Dendritic cell treated with granulocyte-macrophage colony-stimulating factor and Interleukin-4, amounts not matched to agents 40 ng/mL and 50 ng/mL, for 4 days (primary cell): ENCODE measurements at regions not wholly inside any gene's neighbourhood (a gene's known extent, or its start where the extent isn't known, plus 50 kb on each side); places are given as distances from the start of the nearest gene placed in this dataset.
A peak's percentile ranks its signal among the peaks of the same experiment; 100 is the strongest.

ENCODE experiments used
- H3K27ac Mint-ChIP-seq: one replicate; pipeline ENCODE4 v1.8.0; 2022; ENCODE audit warnings: mild to moderate bottlenecking, mixed read lengths
- H3K27me3 Mint-ChIP-seq: one replicate; pipeline ENCODE4 v1.8.0; 2022; ENCODE audit warnings: mild to moderate bottlenecking, mixed read lengths
- H3K36me3 Mint-ChIP-seq: one replicate; pipeline ENCODE4 v1.8.0; 2022; ENCODE audit warnings: low read depth, mixed read lengths
- H3K4me1 Mint-ChIP-seq: one replicate; pipeline ENCODE4 v1.8.0; 2022; ENCODE audit warnings: low read depth, mixed read lengths
- H3K4me3 Mint-ChIP-seq: one replicate; pipeline ENCODE4 v1.8.0; 2022; ENCODE audit warnings: mild to moderate bottlenecking, moderate library complexity, mixed read lengths
- H3K9me3 Mint-ChIP-seq: one replicate; pipeline ENCODE4 v1.8.0; 2022; ENCODE audit warnings: mixed read lengths
- intact Hi-C: fragments of 100-400 bp; cut with micrococcal nuclease; formaldehyde crosslinking; loops from one replicate; pipeline ENCODE4 v1.15.0; 2022

GRCh38 chr3:72439321-72440183 lies 408.7 kb downstream of the SHQ1 start:
- H3K36me3 Mint-ChIP-seq, result peaks cover 69% of the 10 kb centered on the region
- H3K27ac Mint-ChIP-seq, result no peak overlapping the region
- H3K27me3 Mint-ChIP-seq, result no peaks in the 10 kb centered on the region
- peaks cover 72% of the 10 kb centered on the region for H3K4me1 Mint-ChIP-seq
- no peak overlapping the region for H3K4me3 Mint-ChIP-seq
- intact Hi-C loops, result no loop called here
- H3K9me3 Mint-ChIP-seq, result no peaks in the 10 kb centered on the region

- peaks cover 65% of the 10 kb centered on the region for H3K4me1 Mint-ChIP-seq
- H3K36me3 Mint-ChIP-seq, result peaks cover 55% of the 10 kb centered on the region
- H3K27ac Mint-ChIP-seq, result peak overlapping the region; percentile 12
- no peaks in the 10 kb centered on the region for H3K9me3 Mint-ChIP-seq
- no peaks in the 10 kb centered on the region for H3K27me3 Mint-ChIP-seq
- H3K4me3 Mint-ChIP-seq, result no peak overlapping the region
- intact Hi-C loops, result no loop called here
Measured at GRCh38 chr3:72437661-72438406, 410.4 kb downstream of the SHQ1 start.

- peaks cover 48% of the 10 kb centered on the region for H3K36me3 Mint-ChIP-seq
- H3K4me1 Mint-ChIP-seq, result peaks cover 64% of the 10 kb centered on the region
Measured at GRCh38 chr3:72436863-72437592, 411.2 kb downstream of the SHQ1 start.

GRCh38 chr3:72434296-72434695 lies 413.9 kb downstream of the SHQ1 start:
- Mint-ChIP-seq H3K9me3 (no peaks in the 10 kb centered on the region), H3K4me1 (peaks cover 56% of the 10 kb centered on the region), H3K4me3 (no peak overlapping the region), H3K27ac (no peak overlapping the region), H3K27me3 (no peaks in the 10 kb centered on the region), H3K36me3 (peaks cover 38% of the 10 kb centered on the region)
- intact Hi-C loops, result no loop called here

More at GRCh38 chr3:72436863-72437592, 411.2 kb downstream of the SHQ1 start:
- no peaks in the 10 kb centered on the region for H3K9me3 Mint-ChIP-seq
- H3K27ac Mint-ChIP-seq, result no peak overlapping the region
- no peak overlapping the region for H3K4me3 Mint-ChIP-seq
- intact Hi-C loops, result no loop called here
- no peaks in the 10 kb centered on the region for H3K27me3 Mint-ChIP-seq

- Mint-ChIP-seq H3K4me1 (peaks cover 52% of the 10 kb centered on the region), H3K27ac (no peak overlapping the region), H3K9me3 (no peaks in the 10 kb centered on the region), H3K36me3 (peaks cover 22% of the 10 kb centered on the region), H3K27me3 (no peaks in the 10 kb centered on the region), H3K4me3 (no peak overlapping the region)
- intact Hi-C loops, result no loop called here
Measured at GRCh38 chr3:72432246-72432645, 416.0 kb downstream of the SHQ1 start.

GRCh38 chr3:72429589-72430353 lies 418.5 kb downstream of the SHQ1 start:
- Mint-ChIP-seq H3K27me3 (no peaks in the 10 kb centered on the region), H3K36me3 (peaks cover 17% of the 10 kb centered on the region), H3K9me3 (no peaks in the 10 kb centered on the region), H3K4me1 (peaks cover 75% of the 10 kb centered on the region), H3K27ac (peak overlapping the region; percentile 22), H3K4me3 (no peak overlapping the region)
- intact Hi-C loops, result no loop called here

GRCh38 chr3:72428803-72429202 lies 419.4 kb downstream of the SHQ1 start:
- H3K4me1 Mint-ChIP-seq, result peaks cover 71% of the 10 kb centered on the region
- H3K9me3 Mint-ChIP-seq, result no peaks in the 10 kb centered on the region
- peaks cover 11% of the 10 kb centered on the region for H3K36me3 Mint-ChIP-seq
- H3K27ac Mint-ChIP-seq, result no peak overlapping the region
- no peak overlapping the region for H3K4me3 Mint-ChIP-seq
- intact Hi-C loops, result no loop called here
- H3K27me3 Mint-ChIP-seq, result no peaks in the 10 kb centered on the region

- H3K36me3 Mint-ChIP-seq, result peaks cover 21% of the 10 kb centered on the region
- H3K27ac Mint-ChIP-seq, result peak overlapping the region; percentile 42
- peak overlapping the region; percentile 34 for H3K4me3 Mint-ChIP-seq
- H3K27me3 Mint-ChIP-seq, result no peaks in the 10 kb centered on the region
- H3K9me3 Mint-ChIP-seq, result peaks cover under 1% of the 10 kb centered on the region
- intact Hi-C loops, result no loop called here
- peaks cover 70% of the 10 kb centered on the region for H3K4me1 Mint-ChIP-seq
Measured at GRCh38 chr3:72427624-72428023, 420.6 kb downstream of the SHQ1 start.

GRCh38 chr3:72426618-72427397 lies 421.4 kb downstream of the SHQ1 start:
- Mint-ChIP-seq H3K9me3 (peaks cover 9% of the 10 kb centered on the region), H3K36me3 (peaks cover 29% of the 10 kb centered on the region), H3K4me3 (no peak overlapping the region), H3K4me1 (peaks cover 68% of the 10 kb centered on the region), H3K27me3 (no peaks in the 10 kb centered on the region), H3K27ac (peak overlapping the region; percentile 42)
- intact Hi-C loops, result no loop called here

- H3K9me3 Mint-ChIP-seq, result peaks cover 11% of the 10 kb centered on the region
- no peak overlapping the region for H3K27ac Mint-ChIP-seq
- H3K27me3 Mint-ChIP-seq, result no peaks in the 10 kb centered on the region
- peaks cover 59% of the 10 kb centered on the region for H3K4me1 Mint-ChIP-seq
- intact Hi-C loops, result no loop called here
- H3K4me3 Mint-ChIP-seq, result no peak overlapping the region
- H3K36me3 Mint-ChIP-seq, result peaks cover 24% of the 10 kb centered on the region
Measured at GRCh38 chr3:72423643-72424042, 424.6 kb downstream of the SHQ1 start.

GRCh38 chr3:72421786-72422185 lies 426.5 kb downstream of the SHQ1 start:
- Mint-ChIP-seq H3K4me1 (peaks cover 49% of the 10 kb centered on the region), H3K36me3 (peaks cover 25% of the 10 kb centered on the region), H3K4me3 (no peak overlapping the region), H3K27ac (no peak overlapping the region), H3K9me3 (peaks cover 11% of the 10 kb centered on the region), H3K27me3 (no peaks in the 10 kb centered on the region)
- intact Hi-C loops, result no loop called here

GRCh38 chr3:72421126-72421525 lies 427.1 kb downstream of the SHQ1 start:
- Mint-ChIP-seq H3K36me3 (peaks cover 30% of the 10 kb centered on the region), H3K27ac (no peak overlapping the region), H3K4me3 (no peak overlapping the region), H3K9me3 (peaks cover 11% of the 10 kb centered on the region), H3K27me3 (no peaks in the 10 kb centered on the region), H3K4me1 (peaks cover 48% of the 10 kb centered on the region)
- intact Hi-C loops, result no loop called here

- H3K4me3 Mint-ChIP-seq, result no peak overlapping the region
- H3K27me3 Mint-ChIP-seq, result no peaks in the 10 kb centered on the region
- no peak overlapping the region for H3K27ac Mint-ChIP-seq
- H3K9me3 Mint-ChIP-seq, result peaks cover 11% of the 10 kb centered on the region
- H3K36me3 Mint-ChIP-seq, result peaks cover 30% of the 10 kb centered on the region
- peaks cover 45% of the 10 kb centered on the region for H3K4me1 Mint-ChIP-seq
- intact Hi-C loops, result loop anchor here (10.0 kb wide), 1 partner anchor 396 kb away; no protein-coding TSS in a partner anchor
Measured at GRCh38 chr3:72418856-72419255, 429.4 kb downstream of the SHQ1 start.
